ENCODE measurements at regions not wholly inside any gene's neighbourhood (a gene's known extent, or its start where the extent isn't known, plus 50 kb on each side); places are given as distances from the start of the nearest gene placed in this dataset.

DNA sequence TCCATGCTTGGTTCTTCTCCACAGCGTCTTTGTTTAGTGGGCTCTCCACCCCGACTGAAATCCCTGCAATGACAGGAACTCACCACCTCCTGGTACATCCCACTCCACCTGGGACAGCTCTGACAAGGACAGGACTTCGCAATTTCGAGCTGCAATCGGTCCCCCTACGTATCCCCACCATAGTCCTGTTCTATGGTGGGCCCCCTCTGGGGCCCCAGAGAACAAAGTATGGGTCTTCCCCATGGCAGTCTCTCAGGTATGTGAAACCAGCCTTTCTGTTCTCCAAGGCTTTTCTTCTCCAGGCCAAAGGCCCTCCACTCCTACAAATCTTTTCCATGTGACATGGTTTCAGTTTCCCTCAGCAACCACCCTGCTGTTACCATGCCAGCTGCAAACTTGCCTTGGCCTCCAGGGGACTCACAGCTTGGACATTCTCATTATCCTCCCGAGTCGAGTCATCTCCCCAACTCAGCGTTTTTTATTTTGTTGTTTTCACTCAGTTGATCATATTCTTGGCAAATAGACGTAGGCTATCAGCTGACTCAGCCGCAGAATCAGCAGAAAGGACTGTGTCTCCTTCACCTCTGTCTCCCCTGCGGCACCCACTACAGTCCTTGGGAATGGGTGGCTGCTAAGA, 233.3 kb downstream of the OPA1 start:
- H3K36me3 ChIP-seq (ENCODE audit: control insufficient read depth, insufficient read depth, low read length), result no peaks in the 10 kb centered on the region
- H3K4me1 ChIP-seq (ENCODE audit: control insufficient read depth, insufficient read depth, low read length), result peaks cover 1% of the 10 kb centered on the region; the same call in 1 of the 2 replicates
- H3K27ac ChIP-seq (ENCODE audit: low read length), result no peak overlapping the region
- H3K4me3 ChIP-seq (ENCODE audit: low read length), result no peak overlapping the region
- WGBS (ENCODE audit: insufficient coverage, insufficient read length), result no CpG with 5 or more reads among the region's 12 CpGs
- no peaks in the 10 kb centered on the region for H3K27me3 ChIP-seq (ENCODE audit: control insufficient read depth, insufficient read depth, low read length)
- DNase-seq (ENCODE audit: low read depth, low spot score), result no peak
- H3K9me3 ChIP-seq (ENCODE audit: control insufficient read depth, insufficient read depth, low read length), result no peaks in the 10 kb centered on the region

GRCh38 chr3:193827040-193827669, 234.1 kb downstream of the OPA1 start:
- Histone ChIP-seq H3K36me3 (ENCODE audit: control insufficient read depth, insufficient read depth, low read length) (no peaks in the 10 kb centered on the region), H3K4me3 (ENCODE audit: low read length) (no peak overlapping the region), H3K9me3 (ENCODE audit: control insufficient read depth, insufficient read depth, low read length) (no peaks in the 10 kb centered on the region), H3K4me1 (ENCODE audit: control insufficient read depth, insufficient read depth, low read length) (peaks cover 1% of the 10 kb centered on the region; the same call in 1 of the 2 replicates), H3K27me3 (ENCODE audit: control insufficient read depth, insufficient read depth, low read length) (no peaks in the 10 kb centered on the region), H3K27ac (ENCODE audit: low read length) (no peak overlapping the region)
- no CpG with 5 or more reads among the region's 7 CpGs for WGBS (ENCODE audit: insufficient coverage, insufficient read length)
- no peak for DNase-seq (ENCODE audit: low read depth, low spot score)

- no peaks in the 10 kb centered on the region for H3K36me3 ChIP-seq (ENCODE audit: control insufficient read depth, insufficient read depth, low read length)
- WGBS (ENCODE audit: insufficient coverage, insufficient read length), result no CpG with 5 or more reads among the region's 2 CpGs
- H3K9me3 ChIP-seq (ENCODE audit: control insufficient read depth, insufficient read depth, low read length), result no peaks in the 10 kb centered on the region
- peaks cover 1% of the 10 kb centered on the region; the same call in 1 of the 2 replicates for H3K4me1 ChIP-seq (ENCODE audit: control insufficient read depth, insufficient read depth, low read length)
- H3K27me3 ChIP-seq (ENCODE audit: control insufficient read depth, insufficient read depth, low read length), result no peaks in the 10 kb centered on the region
- no peak for DNase-seq (ENCODE audit: low read depth, low spot score)
- H3K27ac ChIP-seq (ENCODE audit: low read length), result no peak overlapping the region
- no peak overlapping the region for H3K4me3 ChIP-seq (ENCODE audit: low read length)
These were observed 234.9 kb downstream of the OPA1 start for GRCh38 chr3:193827871-193828270.

DNA sequence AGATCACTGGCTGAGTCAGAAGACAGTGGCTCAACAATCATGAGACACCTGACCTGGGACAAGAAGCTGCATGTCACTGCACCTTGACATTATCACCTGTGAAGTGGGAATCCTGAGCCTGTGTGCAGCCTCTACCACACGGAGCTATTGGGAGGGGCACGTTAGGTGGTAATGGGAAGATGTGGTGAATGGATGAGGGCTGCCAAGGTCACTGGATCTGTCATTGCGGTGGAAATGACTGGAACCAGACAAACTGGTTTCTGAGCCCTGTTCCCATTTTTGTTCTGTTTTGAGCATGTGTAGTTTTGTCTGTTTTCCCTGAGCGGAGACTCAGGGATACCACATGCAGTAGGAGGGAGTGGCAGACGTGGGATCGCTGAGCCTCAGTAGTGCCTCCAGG, 235.5 kb downstream of the OPA1 start:
- no peak for DNase-seq (ENCODE audit: low read depth, low spot score)
- Histone ChIP-seq H3K27me3 (ENCODE audit: control insufficient read depth, insufficient read depth, low read length) (no peaks in the 10 kb centered on the region), H3K36me3 (ENCODE audit: control insufficient read depth, insufficient read depth, low read length) (no peaks in the 10 kb centered on the region), H3K4me3 (ENCODE audit: low read length) (no peak overlapping the region), H3K9me3 (ENCODE audit: control insufficient read depth, insufficient read depth, low read length) (no peaks in the 10 kb centered on the region), H3K4me1 (ENCODE audit: control insufficient read depth, insufficient read depth, low read length) (peaks cover 1% of the 10 kb centered on the region; the same call in 1 of the 2 replicates), H3K27ac (ENCODE audit: low read length) (no peak overlapping the region)
- no CpG with 5 or more reads among the region's 6 CpGs for WGBS (ENCODE audit: insufficient coverage, insufficient read length)

GRCh38 chr3:193829781-193830180, 236.8 kb downstream of the OPA1 start:
- no peak for DNase-seq (ENCODE audit: low read depth, low spot score)
- H3K27ac ChIP-seq (ENCODE audit: low read length), result no peak overlapping the region
- no CpG with 5 or more reads among the region's 5 CpGs for WGBS (ENCODE audit: insufficient coverage, insufficient read length)
- peaks cover 1% of the 10 kb centered on the region; the same call in 1 of the 2 replicates for H3K4me1 ChIP-seq (ENCODE audit: control insufficient read depth, insufficient read depth, low read length)
- no peaks in the 10 kb centered on the region for H3K36me3 ChIP-seq (ENCODE audit: control insufficient read depth, insufficient read depth, low read length)
- no peaks in the 10 kb centered on the region for H3K9me3 ChIP-seq (ENCODE audit: control insufficient read depth, insufficient read depth, low read length)
- H3K4me3 ChIP-seq (ENCODE audit: low read length), result no peak overlapping the region
- no peaks in the 10 kb centered on the region for H3K27me3 ChIP-seq (ENCODE audit: control insufficient read depth, insufficient read depth, low read length)

GRCh38 chr3:193830791-193831191, 237.8 kb downstream of the OPA1 start:
- Histone ChIP-seq H3K4me1 (ENCODE audit: control insufficient read depth, insufficient read depth, low read length) (peaks cover 1% of the 10 kb centered on the region; the same call in 1 of the 2 replicates), H3K9me3 (ENCODE audit: control insufficient read depth, insufficient read depth, low read length) (no peaks in the 10 kb centered on the region), H3K27me3 (ENCODE audit: control insufficient read depth, insufficient read depth, low read length) (no peaks in the 10 kb centered on the region), H3K4me3 (ENCODE audit: low read length) (no peak overlapping the region), H3K27ac (ENCODE audit: low read length) (no peak overlapping the region), H3K36me3 (ENCODE audit: control insufficient read depth, insufficient read depth, low read length) (no peaks in the 10 kb centered on the region)
- WGBS (ENCODE audit: insufficient coverage, insufficient read length), result no CpG with 5 or more reads among the region's 8 CpGs
- DNase-seq (ENCODE audit: low read depth, low spot score), result no peak

- no peak for DNase-seq (ENCODE audit: low read depth, low spot score)
- Histone ChIP-seq H3K4me3 (ENCODE audit: low read length) (no peak overlapping the region), H3K36me3 (ENCODE audit: control insufficient read depth, insufficient read depth, low read length) (no peaks in the 10 kb centered on the region), H3K4me1 (ENCODE audit: control insufficient read depth, insufficient read depth, low read length) (peaks cover under 1% of the 10 kb centered on the region; the same call in 1 of the 2 replicates), H3K27me3 (ENCODE audit: control insufficient read depth, insufficient read depth, low read length) (no peaks in the 10 kb centered on the region), H3K27ac (ENCODE audit: low read length) (no peak overlapping the region), H3K9me3 (ENCODE audit: control insufficient read depth, insufficient read depth, low read length) (no peaks in the 10 kb centered on the region)
- no CpG with 5 or more reads among the region's 24 CpGs for WGBS (ENCODE audit: insufficient coverage, insufficient read length)
These were observed 238.8 kb downstream of the OPA1 start for GRCh38 chr3:193831495-193832455.

DNA sequence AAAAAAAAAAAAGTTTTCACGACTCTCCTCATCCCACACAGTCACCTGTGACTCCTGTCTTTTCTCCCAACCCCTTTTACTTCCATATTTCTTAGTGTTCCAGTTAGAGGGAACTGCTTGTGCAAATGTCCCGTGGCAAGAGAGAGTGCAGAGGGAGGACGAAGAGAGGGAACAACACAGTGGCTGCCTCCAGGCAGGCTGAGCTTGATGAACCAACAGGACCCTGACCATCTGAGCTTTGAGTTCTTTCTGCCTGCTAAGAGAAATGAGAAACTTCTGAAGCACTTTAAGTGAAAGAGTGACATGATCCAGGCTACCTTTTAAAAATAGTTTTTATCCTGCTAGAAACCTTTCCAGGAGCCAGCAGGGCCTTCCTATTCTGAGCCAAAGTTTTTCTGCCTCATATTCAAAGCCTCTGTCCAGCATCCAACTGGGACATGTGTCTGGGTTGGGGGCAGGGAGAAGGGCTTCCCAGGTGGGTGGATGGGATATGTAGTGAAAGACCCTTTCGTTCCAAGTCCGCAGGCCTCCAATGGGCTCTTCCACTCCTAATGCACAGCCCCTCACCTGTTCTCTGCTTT, 239.9 kb downstream of the OPA1 start:
- H3K9me3 ChIP-seq (ENCODE audit: control insufficient read depth, insufficient read depth, low read length), result no peaks in the 10 kb centered on the region
- no peak overlapping the region for H3K4me3 ChIP-seq (ENCODE audit: low read length)
- H3K27ac ChIP-seq (ENCODE audit: low read length), result no peak overlapping the region
- no peaks in the 10 kb centered on the region for H3K36me3 ChIP-seq (ENCODE audit: control insufficient read depth, insufficient read depth, low read length)
- no CpG with 5 or more reads among the region's 5 CpGs for WGBS (ENCODE audit: insufficient coverage, insufficient read length)
- DNase-seq (ENCODE audit: low read depth, low spot score), result no peak
- H3K27me3 ChIP-seq (ENCODE audit: control insufficient read depth, insufficient read depth, low read length), result no peaks in the 10 kb centered on the region
- no peaks in the 10 kb centered on the region for H3K4me1 ChIP-seq (ENCODE audit: control insufficient read depth, insufficient read depth, low read length)

DNA sequence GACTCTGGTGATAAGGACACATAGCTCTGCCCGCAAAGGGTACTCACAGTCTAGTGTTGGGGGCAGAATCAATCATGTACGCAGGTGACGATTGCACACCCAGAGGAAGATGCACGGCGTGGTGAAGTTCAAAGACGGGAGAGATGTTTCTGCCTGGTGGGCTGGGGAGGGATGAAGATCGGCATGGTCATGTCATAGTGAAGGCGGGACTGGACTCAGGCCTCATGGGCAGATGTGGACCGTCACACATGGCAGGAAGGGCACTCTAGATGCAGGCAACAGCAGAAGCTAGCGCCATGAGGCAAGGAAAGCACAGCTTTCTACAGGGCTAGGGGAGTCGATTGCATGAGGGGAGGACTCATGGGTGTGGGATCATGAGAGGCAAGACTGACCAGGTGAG, 240.6 kb downstream of the OPA1 start:
- Histone ChIP-seq H3K36me3 (ENCODE audit: control insufficient read depth, insufficient read depth, low read length) (no peaks in the 10 kb centered on the region), H3K27me3 (ENCODE audit: control insufficient read depth, insufficient read depth, low read length) (no peaks in the 10 kb centered on the region), H3K9me3 (ENCODE audit: control insufficient read depth, insufficient read depth, low read length) (no peaks in the 10 kb centered on the region), H3K27ac (ENCODE audit: low read length) (no peak overlapping the region), H3K4me1 (ENCODE audit: control insufficient read depth, insufficient read depth, low read length) (no peaks in the 10 kb centered on the region), H3K4me3 (ENCODE audit: low read length) (no peak overlapping the region)
- WGBS (ENCODE audit: insufficient coverage, insufficient read length), result no CpG with 5 or more reads among the region's 11 CpGs
- no peak for DNase-seq (ENCODE audit: low read depth, low spot score)

GRCh38 chr3:193835414-193835813, 242.4 kb downstream of the OPA1 start:
- DNase-seq (ENCODE audit: low read depth, low spot score), result no peak
- Histone ChIP-seq H3K27me3 (ENCODE audit: control insufficient read depth, insufficient read depth, low read length) (no peaks in the 10 kb centered on the region), H3K36me3 (ENCODE audit: control insufficient read depth, insufficient read depth, low read length) (no peaks in the 10 kb centered on the region), H3K4me3 (ENCODE audit: low read length) (no peak overlapping the region), H3K27ac (ENCODE audit: low read length) (no peak overlapping the region), H3K4me1 (ENCODE audit: control insufficient read depth, insufficient read depth, low read length) (no peaks in the 10 kb centered on the region), H3K9me3 (ENCODE audit: control insufficient read depth, insufficient read depth, low read length) (no peaks in the 10 kb centered on the region)
- WGBS (ENCODE audit: insufficient coverage, insufficient read length), result no CpG with 5 or more reads among the region's 6 CpGs
